Ectodermal cell (in vitro differentiated cells): ENCODE measurements at regions not wholly inside any gene's neighbourhood (a gene's known extent, or its start where the extent isn't known, plus 50 kb on each side); places are given as distances from the start of the nearest gene placed in this dataset.

ENCODE experiments used
- H3K27ac ChIP-seq: 2 replicates; pipeline ENCODE4 v1.7.0; 2013; ENCODE audit warnings: mild to moderate bottlenecking, low read depth, low read length; ENCODE audit not compliant: insufficient read depth, poor library complexity, severe bottlenecking
- H3K27me3 ChIP-seq: 2 replicates; pipeline ENCODE4 v1.7.0; 2013; ENCODE audit warnings: mild to moderate bottlenecking, low read length; ENCODE audit not compliant: insufficient read depth, control insufficient read depth, poor library complexity, severe bottlenecking
- H3K36me3 ChIP-seq: one replicate; pipeline ENCODE4 v1.7.0; 2013; ENCODE audit warnings: low read length; ENCODE audit not compliant: control insufficient read depth, insufficient read depth
- H3K4me1 ChIP-seq: one replicate; pipeline ENCODE4 v1.7.0; 2013; ENCODE audit warnings: low read length; ENCODE audit not compliant: control insufficient read depth, insufficient read depth
- H3K4me3 ChIP-seq: 2 replicates; pipeline ENCODE4 v1.7.0; 2013; ENCODE audit warnings: low read depth, low read length, control low read depth; ENCODE audit not compliant: insufficient read depth
- H3K9me3 ChIP-seq: 2 replicates; pipeline ENCODE4 v1.7.0; 2013; ENCODE audit warnings: mild to moderate bottlenecking, low read length, moderate library complexity; ENCODE audit not compliant: control insufficient read depth
- WGBS, 2 experiments: methylation state at CpG; one replicate each; pipeline ENCODE4 v1.1.7; 2013; ENCODE audit warnings: missing lambda C conversion rate in 2 of 2; 5-methylcytosine and 5-hydroxymethylcytosine counted together

- 94 to 95% methylated on average over 15 of the region's 15 CpGs for WGBS, 2 experiments
- Histone ChIP-seq H3K4me1 (peaks cover 17% of the 10 kb centered on the region), H3K4me3 (no peak overlapping the region), H3K36me3 (no peaks in the 10 kb centered on the region), H3K9me3 (no peaks in the 10 kb centered on the region), H3K27ac (no peak overlapping the region), H3K27me3 (no peaks in the 10 kb centered on the region)
These were observed 111.8 kb downstream of the B3GNT2 start for GRCh38 chr2:62307469-62308389.

GRCh38 chr2:62306751-62307468 lies 111.0 kb downstream of the B3GNT2 start:
- Histone ChIP-seq H3K27me3 (no peaks in the 10 kb centered on the region), H3K9me3 (no peaks in the 10 kb centered on the region), H3K36me3 (no peaks in the 10 kb centered on the region), H3K4me1 (peaks cover 17% of the 10 kb centered on the region), H3K4me3 (no peak overlapping the region), H3K27ac (no peak overlapping the region)
- WGBS, 2 experiments, result 72 to 75% methylated on average over 7 of the region's 7 CpGs

GRCh38 chr2:62305421-62306176 lies 109.7 kb downstream of the B3GNT2 start:
- Histone ChIP-seq H3K27me3 (no peaks in the 10 kb centered on the region), H3K36me3 (no peaks in the 10 kb centered on the region), H3K27ac (no peak overlapping the region), H3K9me3 (no peaks in the 10 kb centered on the region), H3K4me1 (peaks cover 17% of the 10 kb centered on the region), H3K4me3 (no peak overlapping the region)
- WGBS, 2 experiments, result 93 to 94% methylated on average over 12 of the region's 12 CpGs

DNA sequence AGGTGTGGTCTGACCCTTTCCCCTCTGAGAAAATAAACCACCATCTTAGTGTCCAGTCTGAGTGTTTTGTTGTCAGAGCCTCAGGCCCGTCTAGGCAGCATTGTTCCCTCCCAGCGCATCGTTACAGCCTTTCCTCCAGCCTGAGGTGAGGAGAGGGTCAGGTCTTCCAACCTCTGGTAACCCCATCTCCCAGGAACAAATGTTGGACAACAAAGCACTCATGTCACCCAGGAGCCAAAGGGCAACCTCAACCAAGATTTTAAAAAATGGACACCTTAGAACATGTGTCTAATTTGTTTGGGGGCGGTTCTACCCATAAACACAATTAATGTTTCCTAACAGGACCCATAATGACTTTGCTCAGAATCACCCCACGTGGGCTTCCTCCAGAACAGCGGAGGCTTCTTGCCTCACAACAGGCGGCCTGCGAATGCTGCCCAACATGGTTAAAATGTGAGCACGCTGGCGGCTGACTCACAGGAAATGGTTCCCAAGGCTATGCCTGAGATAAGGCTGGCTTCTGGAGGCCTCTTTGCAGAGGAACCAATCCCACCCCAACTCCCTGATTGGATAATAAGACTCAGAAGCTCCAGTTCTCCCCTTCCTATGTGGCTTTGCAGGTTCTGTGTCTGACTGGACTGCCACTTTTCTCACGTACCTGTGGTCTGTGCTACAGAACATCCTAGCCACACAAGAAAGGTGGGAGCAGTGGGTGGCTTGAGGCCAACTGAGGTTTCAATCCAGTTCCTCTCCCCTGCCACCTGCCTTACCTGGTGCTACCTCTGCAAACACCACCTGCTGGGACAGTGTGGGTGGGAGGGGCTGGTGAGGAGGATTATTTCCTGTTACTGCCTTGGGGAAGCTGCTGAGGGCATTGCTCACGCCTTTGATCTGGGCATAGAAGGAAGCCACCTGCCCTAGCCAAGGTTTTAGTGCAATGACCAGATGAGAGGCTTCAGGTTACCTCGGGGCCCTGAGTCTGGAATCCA lies 108.8 kb downstream of the B3GNT2 start:
- H3K4me1 ChIP-seq, result peaks cover 17% of the 10 kb centered on the region
- H3K36me3 ChIP-seq, result no peaks in the 10 kb centered on the region
- H3K27me3 ChIP-seq, result no peaks in the 10 kb centered on the region
- no peak overlapping the region for H3K4me3 ChIP-seq
- no peaks in the 10 kb centered on the region for H3K9me3 ChIP-seq
- H3K27ac ChIP-seq, result no peak overlapping the region
- 84 to 89% methylated on average over 13 of the region's 13 CpGs for WGBS, 2 experiments

GRCh38 chr2:62303788-62304187 lies 107.9 kb downstream of the B3GNT2 start:
- no peak overlapping the region for H3K4me3 ChIP-seq
- H3K9me3 ChIP-seq, result no peaks in the 10 kb centered on the region
- peaks cover 17% of the 10 kb centered on the region for H3K4me1 ChIP-seq
- H3K36me3 ChIP-seq, result no peaks in the 10 kb centered on the region
- H3K27me3 ChIP-seq, result no peaks in the 10 kb centered on the region
- H3K27ac ChIP-seq, result no peak overlapping the region
- WGBS, 2 experiments, result 86 to 95% methylated on average over 3 of the region's 3 CpGs

DNA sequence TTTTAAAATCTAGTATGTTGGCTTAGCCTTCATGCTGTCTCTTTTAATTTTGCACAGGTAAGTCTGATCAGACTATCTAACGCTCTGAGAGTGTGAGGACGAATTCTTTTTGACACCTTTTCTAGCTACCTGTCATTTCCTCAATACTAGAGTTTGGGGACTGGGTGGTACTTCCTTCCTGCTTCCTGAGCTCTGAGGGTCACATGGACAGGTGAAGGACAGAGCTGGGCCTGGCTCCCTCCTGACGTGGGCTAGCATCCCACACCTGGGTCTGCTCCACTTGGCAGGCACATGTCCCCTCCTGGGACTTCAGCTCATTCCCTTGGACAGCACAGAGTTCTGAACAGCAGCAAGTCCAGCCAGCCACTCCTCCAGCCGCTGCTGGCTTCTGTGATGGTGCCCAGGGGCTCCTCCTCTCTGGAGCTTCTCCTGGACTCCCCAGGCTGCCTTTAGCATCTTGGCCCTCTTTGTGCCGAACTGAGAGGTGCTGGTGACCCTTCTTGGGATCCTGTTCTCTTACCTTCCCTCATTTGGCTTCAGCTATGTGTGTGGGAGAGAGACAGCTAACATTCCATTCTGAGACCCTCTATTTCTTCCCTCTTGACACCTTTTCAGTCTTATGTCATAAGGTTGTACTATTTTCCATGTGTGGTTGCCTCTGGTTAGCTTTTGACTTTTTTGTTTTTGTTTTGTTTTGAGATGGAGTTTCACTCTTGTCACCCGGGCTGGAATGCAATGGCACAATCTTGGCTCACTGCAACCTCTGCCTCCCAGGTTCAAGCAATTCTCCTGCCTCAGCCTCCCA lies 106.9 kb downstream of the B3GNT2 start:
- Histone ChIP-seq H3K4me1 (peaks cover 17% of the 10 kb centered on the region), H3K4me3 (no peak overlapping the region), H3K36me3 (no peaks in the 10 kb centered on the region), H3K9me3 (no peaks in the 10 kb centered on the region), H3K27me3 (no peaks in the 10 kb centered on the region), H3K27ac (no peak overlapping the region)
- 86 to 87% methylated on average over 6 of the region's 6 CpGs for WGBS, 2 experiments

DNA sequence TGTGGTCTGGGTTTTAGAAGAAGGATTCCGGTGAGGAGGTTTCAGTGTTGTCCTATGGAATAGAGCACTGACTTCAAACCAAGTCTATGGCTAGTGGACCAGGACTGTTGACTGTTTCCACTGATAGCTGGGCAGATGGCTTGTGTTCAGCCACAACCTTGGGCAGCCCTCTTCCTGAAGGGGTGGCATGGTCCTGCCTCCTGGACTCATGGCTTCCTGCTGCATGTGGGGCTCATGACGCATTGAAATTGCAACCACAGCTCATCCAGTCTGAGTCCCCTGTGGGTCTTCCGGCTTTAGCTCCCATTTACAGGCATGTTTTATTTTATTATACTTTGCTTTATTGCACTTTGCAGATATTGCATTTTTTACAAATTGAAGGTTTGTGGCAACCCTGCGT lies 105.0 kb downstream of the B3GNT2 start:
- Histone ChIP-seq H3K36me3 (no peaks in the 10 kb centered on the region), H3K27ac (no peak overlapping the region), H3K9me3 (no peaks in the 10 kb centered on the region), H3K4me3 (no peak overlapping the region), H3K27me3 (no peaks in the 10 kb centered on the region), H3K4me1 (peaks cover 9% of the 10 kb centered on the region)
- WGBS, 2 experiments, result 96 to 100% methylated on average over 4 of the region's 4 CpGs

- 64 to 77% methylated on average over 3 of the region's 3 CpGs for WGBS, 2 experiments
- Histone ChIP-seq H3K9me3 (no peaks in the 10 kb centered on the region), H3K4me3 (no peak overlapping the region), H3K4me1 (peaks cover 8% of the 10 kb centered on the region), H3K36me3 (no peaks in the 10 kb centered on the region), H3K27ac (no peak overlapping the region), H3K27me3 (no peaks in the 10 kb centered on the region)
These were observed 101.7 kb downstream of the B3GNT2 start for GRCh38 chr2:62297624-62298010.
